ENCODE measurements at regions not wholly inside any gene's neighbourhood (a gene's known extent, or its start where the extent isn't known, plus 50 kb on each side); places are given as distances from the start of the nearest gene placed in this dataset.

DNA sequence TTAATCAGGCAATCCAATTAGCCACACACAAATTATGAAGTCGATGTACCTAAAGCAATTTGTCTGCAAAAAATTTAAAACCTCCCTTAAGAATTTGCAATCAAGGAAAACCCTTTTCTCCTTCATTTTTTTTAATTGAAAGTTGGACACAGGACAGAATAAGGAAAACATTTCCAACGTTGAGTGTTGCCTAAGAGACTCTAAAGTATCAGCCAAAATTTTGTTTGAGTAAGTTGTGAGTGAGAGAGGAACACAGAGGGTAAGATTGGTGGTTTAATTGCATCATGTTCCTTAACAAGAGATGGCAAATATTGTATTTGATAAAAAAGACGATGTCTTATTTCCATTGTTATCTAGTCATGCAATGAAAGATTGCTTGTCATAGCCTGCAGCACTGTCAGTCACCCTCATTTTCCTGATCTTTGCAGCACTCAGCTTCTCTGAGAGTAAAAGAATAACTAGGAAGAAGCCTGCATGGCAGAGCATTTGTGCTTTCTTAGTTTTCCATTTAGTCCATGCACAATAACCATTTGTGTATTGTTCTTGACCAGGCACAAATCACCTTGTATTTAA, 115.5 kb downstream of the ICOS start:
- no peak for TF ChIP-seq POLR2AphosphoS5 (IDR thresholded peaks at IDR 0.05; ENCODE audit: borderline replicate concordance, low read depth, low read length)
- no peak for TF ChIP-seq EZH2 (IDR thresholded peaks at IDR 0.05)
